Mesendoderm (in vitro differentiated cells): ENCODE measurements at regions not wholly inside any gene's neighbourhood (a gene's known extent, or its start where the extent isn't known, plus 50 kb on each side); places are given as distances from the start of the nearest gene placed in this dataset.

Experiments used
- DNase-seq: peaks from one replicate; pipeline ENCODE4 v3.0.0; 2013
- H2AK5ac ChIP-seq: 2 replicates; pipeline ENCODE4 v1.6.1; 2013; ENCODE audit warnings: low read length, inconsistent platforms
- H2BK120ac ChIP-seq: 2 replicates; pipeline ENCODE4 v1.6.1; 2013; ENCODE audit warnings: low read depth, mild to moderate bottlenecking, low read length, moderate library complexity, mixed read lengths
- H2BK15ac ChIP-seq: replicated peaks from 2 replicates; pipeline ENCODE4 v1.6.1; 2013; ENCODE audit warnings: low read depth, mild to moderate bottlenecking, moderate library complexity
- H2BK5ac ChIP-seq: 2 replicates; pipeline ENCODE4 v1.6.1; 2013; ENCODE audit warnings: low read length, inconsistent platforms
- H3K18ac ChIP-seq: 2 replicates; pipeline ENCODE4 v1.6.1; 2013; ENCODE audit warnings: mild to moderate bottlenecking, low read length, mixed read lengths
- H3K23ac ChIP-seq: one replicate; pipeline ENCODE4 v1.6.1; 2013; ENCODE audit warnings: low read length
- H3K27ac ChIP-seq: 2 replicates; pipeline ENCODE4 v1.5.1; 2013; ENCODE audit warnings: low read depth, mild to moderate bottlenecking, inconsistent platforms, low read length, moderate library complexity
- H3K27me3 ChIP-seq: 2 replicates; pipeline ENCODE4 v1.6.1; 2013; ENCODE audit warnings: low read length, control low read depth, mild to moderate bottlenecking, inconsistent platforms; ENCODE audit not compliant: insufficient read depth, poor library complexity
- H3K36me3 ChIP-seq: 2 replicates; pipeline ENCODE4 v1.6.1; 2013; ENCODE audit warnings: low read length, inconsistent platforms; ENCODE audit not compliant: control insufficient read depth, insufficient read depth
- H3K4ac ChIP-seq: one replicate; pipeline ENCODE4 v1.6.1; 2013; ENCODE audit warnings: low read depth, mild to moderate bottlenecking, low read length, moderate library complexity
- H3K4me1 ChIP-seq: 2 replicates; pipeline ENCODE4 v1.6.1; 2013; ENCODE audit warnings: low read depth, low read length, inconsistent platforms; ENCODE audit not compliant: control insufficient read depth
- H3K4me2 ChIP-seq: 2 replicates; pipeline ENCODE4 v1.6.1; 2013; ENCODE audit warnings: low read length
- H3K4me3 ChIP-seq: 2 replicates; pipeline ENCODE4 v1.5.1; 2013; ENCODE audit warnings: mild to moderate bottlenecking, low read length
- H3K56ac ChIP-seq: one replicate; pipeline ENCODE4 v1.6.1; 2013; ENCODE audit warnings: low read length
- H3K79me1 ChIP-seq: 2 replicates; pipeline ENCODE4 v1.6.1; 2013; ENCODE audit warnings: low read length, inconsistent platforms
- H3K79me2 ChIP-seq: 2 replicates; pipeline ENCODE4 v1.6.1; 2013; ENCODE audit warnings: mild to moderate bottlenecking, low read length; ENCODE audit not compliant: control insufficient read depth, insufficient read depth
- H3K9ac ChIP-seq: 2 replicates; pipeline ENCODE4 v1.6.1; 2013; ENCODE audit warnings: low read length, inconsistent platforms
- H4K5ac ChIP-seq: one replicate; pipeline ENCODE4 v1.6.1; 2013; ENCODE audit warnings: low read length
- H4K8ac ChIP-seq: one replicate; pipeline ENCODE4 v1.6.1; 2013; ENCODE audit warnings: low read depth, mild to moderate bottlenecking, control low read depth, low read length, moderate library complexity
- WGBS: extraction: QIAGEN DNeasy Blood & Tissue Kit; methylation state at CpG from one replicate; pipeline ENCODE4 v1.1.7; 2013; ENCODE audit warnings: low lambda C conversion rate, missing lambda C conversion rate; ENCODE audit not compliant: insufficient coverage; ENCODE audit errors: extremely low coverage; 5-methylcytosine and 5-hydroxymethylcytosine counted together

DNA sequence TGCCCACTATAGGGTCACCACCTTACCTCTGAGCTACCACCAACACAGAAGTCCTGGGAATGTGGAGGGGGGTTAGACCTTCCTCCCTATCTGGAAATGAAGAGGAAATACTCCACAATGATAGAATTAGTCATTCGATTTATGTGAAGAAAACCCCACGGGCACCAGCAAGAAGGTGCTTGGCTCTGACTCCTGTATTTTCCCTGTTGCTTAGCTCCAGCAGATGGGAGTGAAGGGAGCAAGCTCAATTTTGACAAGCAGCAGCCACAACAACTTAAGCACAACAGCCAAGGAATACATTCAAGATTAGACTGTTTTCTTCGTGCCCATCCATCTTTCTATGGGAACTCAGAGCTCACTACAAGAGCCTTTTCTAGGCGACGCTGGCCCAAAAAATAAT lies 191.7 kb downstream of the SPTSSA start:
- DNase-seq: no peak
- no peaks in the 10 kb centered on the region for H3K79me2 ChIP-seq
- WGBS: no CpG with 5 or more reads among the region's 5 CpGs

DNA sequence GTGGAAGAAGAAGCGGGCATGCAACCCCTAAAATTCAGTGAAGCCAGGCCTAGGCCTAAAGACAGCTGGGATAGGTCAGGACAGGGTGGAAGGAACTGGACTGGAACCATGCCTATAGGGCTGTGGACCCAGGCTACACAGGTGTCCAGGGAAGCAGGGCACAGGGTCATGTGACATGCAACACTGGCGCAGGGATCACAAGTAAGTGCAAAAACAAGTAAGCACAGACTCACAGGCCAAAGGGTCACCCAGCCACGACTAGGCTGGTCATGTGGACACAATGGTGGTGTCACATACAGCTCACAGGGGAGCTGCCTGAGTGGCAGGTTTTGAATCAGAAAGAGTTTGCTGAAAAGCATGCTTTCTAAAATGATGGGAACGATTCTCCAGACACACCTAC lies 195.7 kb downstream of the SPTSSA start:
- no peak overlapping the region for H3K4ac ChIP-seq
- no peak overlapping the region for H2BK120ac ChIP-seq
- H4K5ac ChIP-seq: no peak overlapping the region
- no peak overlapping the region for H3K4me3 ChIP-seq
- no peak for DNase-seq
- no peaks in the 10 kb centered on the region for H3K4me1 ChIP-seq
- no peaks in the 10 kb centered on the region for H3K79me2 ChIP-seq
- H4K8ac ChIP-seq: no peak overlapping the region
- WGBS: no CpG with 5 or more reads among the region's 4 CpGs
- H3K79me1 ChIP-seq: no peaks in the 10 kb centered on the region
- H2BK15ac ChIP-seq: no peak overlapping the region
- H3K18ac ChIP-seq: no peak overlapping the region
- H3K23ac ChIP-seq: no peak overlapping the region
- no peaks in the 10 kb centered on the region for H3K27me3 ChIP-seq
- no peak overlapping the region for H3K4me2 ChIP-seq
- no peak overlapping the region for H3K9ac ChIP-seq
- H3K36me3 ChIP-seq: no peaks in the 10 kb centered on the region
- no peak overlapping the region for H2BK5ac ChIP-seq
- no peak overlapping the region for H2AK5ac ChIP-seq
- H3K56ac ChIP-seq: no peak overlapping the region
- no peak overlapping the region for H3K27ac ChIP-seq

More for the DNA sequence above, 191.7 kb downstream of the SPTSSA start:
- Histone ChIP-seq H3K27ac (no peak overlapping the region), H3K4me3 (no peak overlapping the region), H3K18ac (no peak overlapping the region), H3K23ac (no peak overlapping the region), H2BK5ac (no peak overlapping the region), H3K79me1 (no peaks in the 10 kb centered on the region), H3K56ac (no peak overlapping the region), H2BK120ac (no peak overlapping the region), H3K4me2 (no peak overlapping the region), H3K27me3 (no peaks in the 10 kb centered on the region), H4K8ac (no peak overlapping the region), H3K4me1 (no peaks in the 10 kb centered on the region), H2BK15ac (no peak overlapping the region), H3K36me3 (no peaks in the 10 kb centered on the region), H3K4ac (no peak overlapping the region), H3K9ac (no peak overlapping the region), H2AK5ac (no peak overlapping the region), H4K5ac (no peak overlapping the region)

DNA sequence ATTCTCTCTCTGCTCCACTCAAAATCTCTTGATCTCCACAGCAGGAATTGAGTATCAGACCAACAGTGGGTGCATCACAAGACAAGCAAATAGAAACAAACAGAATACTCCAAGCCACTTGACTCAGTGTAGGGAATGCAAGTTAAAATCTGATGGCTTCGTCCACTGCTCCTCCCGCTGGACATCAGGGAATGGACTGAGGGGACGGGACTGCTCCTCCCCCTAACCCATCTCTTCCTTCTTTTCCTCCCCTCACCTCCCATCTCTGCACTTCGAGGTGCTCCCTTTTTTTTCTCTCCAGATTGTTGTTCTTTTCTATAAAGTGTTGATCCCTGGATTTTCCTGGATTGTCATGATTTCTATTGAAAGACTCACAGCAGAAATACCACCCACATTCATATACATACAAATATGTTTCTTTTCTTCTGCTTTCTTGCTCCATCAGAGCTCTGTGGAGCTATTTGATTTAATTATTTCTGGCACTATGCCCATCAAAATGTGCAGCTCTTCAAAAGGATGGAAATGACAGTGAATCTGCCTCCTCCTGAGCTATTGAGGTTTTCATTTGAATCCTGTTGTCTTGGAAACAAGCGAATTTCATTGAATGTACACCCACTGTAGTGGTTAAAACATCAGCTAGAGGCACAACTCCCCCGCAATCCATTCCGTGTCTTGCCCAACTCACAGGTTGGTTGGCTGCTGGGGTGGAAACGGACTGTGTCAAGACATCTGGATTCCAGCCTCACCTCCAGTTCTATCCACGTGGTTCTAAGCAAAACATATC lies 199.7 kb downstream of the SPTSSA start:
- no peak overlapping the region for H3K56ac ChIP-seq
- no peak overlapping the region for H4K5ac ChIP-seq
- no peak overlapping the region for H2BK15ac ChIP-seq
- no peak overlapping the region for H3K9ac ChIP-seq
- no peak overlapping the region for H3K18ac ChIP-seq
- DNase-seq: no peak
- H4K8ac ChIP-seq: no peak overlapping the region
- H3K79me1 ChIP-seq: no peaks in the 10 kb centered on the region
- H3K23ac ChIP-seq: no peak overlapping the region
- no peaks in the 10 kb centered on the region for H3K36me3 ChIP-seq
- H2BK120ac ChIP-seq: no peak overlapping the region
- no peak overlapping the region for H2AK5ac ChIP-seq
- no peak overlapping the region for H3K4me3 ChIP-seq
- no peaks in the 10 kb centered on the region for H3K4me1 ChIP-seq
- no CpG with 5 or more reads among the region's 9 CpGs for WGBS
- no peak overlapping the region for H2BK5ac ChIP-seq
- H3K27ac ChIP-seq: no peak overlapping the region
- H3K4ac ChIP-seq: no peak overlapping the region
- H3K79me2 ChIP-seq: no peaks in the 10 kb centered on the region
- no peak overlapping the region for H3K4me2 ChIP-seq
- H3K27me3 ChIP-seq: no peaks in the 10 kb centered on the region

DNA sequence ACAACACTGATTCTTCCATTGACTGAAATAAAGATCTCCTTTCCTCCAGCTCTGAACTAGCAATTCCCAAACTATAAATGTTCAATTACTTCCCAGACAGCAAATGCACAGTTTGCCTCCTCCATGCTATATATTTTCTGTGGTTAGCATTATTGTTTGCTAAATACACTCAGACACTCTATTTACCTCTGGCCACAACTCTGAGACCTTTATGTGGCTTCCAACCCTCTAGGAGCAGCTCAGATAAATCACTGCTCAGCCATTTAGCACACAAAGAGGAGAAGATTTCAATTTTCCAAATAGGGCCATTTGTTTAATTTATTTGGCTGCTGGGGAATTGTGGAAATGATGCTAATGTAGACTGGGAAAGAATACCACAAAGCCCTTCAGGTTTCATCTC lies 202.0 kb downstream of the SPTSSA start:
- Histone ChIP-seq H2BK120ac (no peak overlapping the region), H4K8ac (no peak overlapping the region), H3K27me3 (no peaks in the 10 kb centered on the region), H3K18ac (no peak overlapping the region), H3K4me2 (no peak overlapping the region), H2BK15ac (no peak overlapping the region), H3K4me3 (no peak overlapping the region), H3K79me1 (no peaks in the 10 kb centered on the region), H4K5ac (no peak overlapping the region), H2BK5ac (no peak overlapping the region), H3K36me3 (no peaks in the 10 kb centered on the region), H3K4me1 (no peaks in the 10 kb centered on the region), H3K56ac (no peak overlapping the region), H3K9ac (no peak overlapping the region), H3K4ac (no peak overlapping the region), H3K23ac (no peak overlapping the region), H3K79me2 (no peaks in the 10 kb centered on the region), H3K27ac (no peak overlapping the region), H2AK5ac (no peak overlapping the region)
- no peak for DNase-seq

- Histone ChIP-seq H3K79me2 (no peaks in the 10 kb centered on the region), H3K4me3 (no peak overlapping the region), H4K5ac (no peak overlapping the region), H3K56ac (no peak overlapping the region), H2BK15ac (no peak overlapping the region), H4K8ac (no peak overlapping the region), H3K36me3 (no peaks in the 10 kb centered on the region), H3K27me3 (no peaks in the 10 kb centered on the region), H3K27ac (no peak overlapping the region), H3K23ac (no peak overlapping the region), H3K18ac (no peak overlapping the region), H3K4me2 (no peak overlapping the region), H2AK5ac (no peak overlapping the region), H3K79me1 (no peaks in the 10 kb centered on the region), H3K4ac (no peak overlapping the region), H2BK5ac (no peak overlapping the region), H3K9ac (no peak overlapping the region), H2BK120ac (no peak overlapping the region), H3K4me1 (no peaks in the 10 kb centered on the region)
- no CpG with 5 or more reads among the region's 1 CpG for WGBS
- DNase-seq: no peak
These were observed 203.7 kb downstream of the SPTSSA start for GRCh38 chr14:34258318-34258717.

DNA sequence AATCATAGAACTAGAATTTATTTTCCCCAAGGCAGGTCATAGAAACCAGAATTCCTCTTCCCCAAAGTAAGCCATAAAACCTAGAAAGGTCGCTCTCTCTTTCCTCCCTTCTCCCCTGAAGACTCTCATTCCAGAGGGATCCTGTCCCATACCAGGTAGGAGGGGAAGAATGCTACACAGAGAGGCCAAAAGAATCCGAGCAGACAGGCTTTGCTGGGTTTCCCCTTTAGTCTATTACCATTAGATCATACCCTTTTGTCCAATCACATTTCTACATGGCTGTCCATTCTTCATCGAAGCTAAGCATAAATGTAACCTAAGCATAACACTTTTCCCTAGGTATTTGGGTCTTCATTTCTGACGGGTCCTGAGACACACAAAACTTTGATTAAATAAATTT lies 204.5 kb downstream of the SPTSSA start:
- no peak for DNase-seq
- H3K18ac ChIP-seq: no peak overlapping the region
- no peak overlapping the region for H2BK15ac ChIP-seq
- no peaks in the 10 kb centered on the region for H3K79me1 ChIP-seq
- H3K27me3 ChIP-seq: no peaks in the 10 kb centered on the region
- no peak overlapping the region for H2AK5ac ChIP-seq
- H3K9ac ChIP-seq: no peak overlapping the region
- no CpG with 5 or more reads among the region's 4 CpGs for WGBS
- no peak overlapping the region for H2BK120ac ChIP-seq
- no peak overlapping the region for H3K27ac ChIP-seq
- no peak overlapping the region for H3K4me2 ChIP-seq
- H3K36me3 ChIP-seq: no peaks in the 10 kb centered on the region
- H4K5ac ChIP-seq: no peak overlapping the region
- no peak overlapping the region for H3K4me3 ChIP-seq
- no peaks in the 10 kb centered on the region for H3K4me1 ChIP-seq
- no peak overlapping the region for H3K56ac ChIP-seq
- no peak overlapping the region for H2BK5ac ChIP-seq
- no peak overlapping the region for H4K8ac ChIP-seq
- no peak overlapping the region for H3K23ac ChIP-seq
- H3K79me2 ChIP-seq: no peaks in the 10 kb centered on the region
- H3K4ac ChIP-seq: no peak overlapping the region
